HepG2 (cell line): ENCODE measurements at regions not wholly inside any gene's neighbourhood (a gene's known extent, or its start where the extent isn't known, plus 50 kb on each side); places are given as distances from the start of the nearest gene placed in this dataset.
"Not testable (repeated sequence)": the region's sequence is repeated elsewhere in the genome, so short reads cannot be mapped to it uniquely, and the experiment has no call there.

Source experiments
- ATAC-seq: fragments of 200-7000 bp; cut with Tn5 transposase; 3 replicates; pipeline ENCODE4 v1.9.1; 2020; ENCODE audit warnings: mild to moderate bottlenecking, moderate library complexity
- BruUV-seq: library from RNA; stranded (reverse); fragments of 400-500 nt; replicated peaks from 2 replicates; lab custom pipeline; 2021; lab: Mats Ljungman, UMichigan
- CTCF ChIA-PET: fragments of 300-600 bp; formaldehyde crosslinking; extraction: SDS; loops from one replicate; lab custom pipeline; 2021; ENCODE audit warnings: low total read pairs, inconsistent platforms, low intra/inter-chr PET ratio; lab: Yijun Ruan, JAX
- POLR2A ChIA-PET: fragments of 350-600 bp; sonication (Branson Sonifier 250); formaldehyde crosslinking; loops from one replicate; lab custom pipeline; 2020; ENCODE audit warnings: antibody characterized with exemption, inconsistent platforms; lab: Yijun Ruan, JAX
- DNase-seq: peaks from one replicate; pipeline ENCODE4 v3.0.0-alpha.2; 2015; ENCODE audit warnings: low spot score
- FAIRE-seq: peaks from 3 replicates; lab custom pipeline; 2011; peaks lifted over from hg19 to GRCh38; lab: Jason Lieb, UNC
- H2AFZ ChIP-seq: one replicate; pipeline ENCODE4 v1.6.1; 2011; ENCODE audit warnings: low read length, inconsistent platforms
- H3K27ac ChIP-seq: fragments of 300-600 bp; 3 replicates; pipeline ENCODE4 v1.8.0; 2011; ENCODE audit warnings: mixed run types, mild to moderate bottlenecking, mixed read lengths, low read length, inconsistent platforms; ENCODE audit not compliant: insufficient read depth; ENCODE audit errors: extremely low read length
- H3K27me3 ChIP-seq, 2 experiments: fragments of 200-600 bp in 1 of 2; 2 replicates in 1 of 2; 3 replicates in 1 of 2; pipeline versions ENCODE4 v1.6.0 to v1.8.0; 2011; ENCODE audit warnings: low read length in 2 of 2, mild to moderate bottlenecking in 2 of 2, moderate library complexity in 2 of 2, inconsistent platforms in 1 of 2; ENCODE audit not compliant: insufficient read depth in 2 of 2, control insufficient read depth in 1 of 2
- H3K36me3 ChIP-seq, 2 experiments: fragments of 200-600 bp in 1 of 2; replicated peaks in 1 of 2; 2 replicates in 1 of 2; 3 replicates in 1 of 2; pipeline versions ENCODE4 v1.5.1 to v1.8.0; 2011; ENCODE audit warnings: low read length in 2 of 2, inconsistent platforms in 1 of 2; ENCODE audit not compliant: insufficient read depth in 2 of 2, control insufficient read depth in 1 of 2
- H3K4me1 ChIP-seq: 2 replicates; pipeline ENCODE4 v1.5.1; 2012; ENCODE audit warnings: low read length, inconsistent platforms; ENCODE audit not compliant: insufficient read depth
- H3K4me2 ChIP-seq: 2 replicates; pipeline ENCODE4 v1.6.0; 2011; ENCODE audit warnings: low read depth, low read length, inconsistent platforms
- H3K4me3 ChIP-seq, 3 experiments: fragments of 200-600 bp in 1 of 3; sonication (generic), shearing (Covaris generic) in 1 of 3; replicated peaks in 1 of 3; 2 replicates each; pipeline ENCODE4 v1.5.1; 2011 to 2016; ENCODE audit warnings: low read length in 3 of 3, inconsistent platforms in 2 of 3, low read depth in 2 of 3, mild to moderate bottlenecking in 2 of 3, control low read depth in 1 of 3, mixed read lengths in 1 of 3; ENCODE audit not compliant: insufficient read depth in 1 of 3
- H3K79me2 ChIP-seq: one replicate; pipeline ENCODE4 v1.6.1; 2011; ENCODE audit warnings: low read length, inconsistent platforms; ENCODE audit not compliant: insufficient read depth
- H3K9ac ChIP-seq: 2 replicates; pipeline ENCODE4 v1.6.0; 2011; ENCODE audit warnings: mild to moderate bottlenecking, low read depth, low read length, inconsistent platforms; ENCODE audit not compliant: insufficient read depth
- H3K9me3 ChIP-seq: 2 replicates; pipeline ENCODE4 v1.5.1; 2012; ENCODE audit warnings: mild to moderate bottlenecking, low read length
- H4K20me1 ChIP-seq: 2 replicates; pipeline ENCODE4 v1.6.0; 2011; ENCODE audit warnings: inconsistent platforms, mild to moderate bottlenecking, low read length, moderate library complexity; ENCODE audit not compliant: insufficient read depth
- WGBS: methylation state at CpG from one replicate; pipeline ENCODE4 v1.1.6; 2017; ENCODE audit warnings: low lambda C conversion rate; 5-methylcytosine and 5-hydroxymethylcytosine counted together
- in situ Hi-C: cut with HindIII; loops from 2 replicates; pipeline ENCODE4 v1.10.0; 2017; ENCODE audit warnings: low pct_unique_long_range_greater_than_20kb; ENCODE audit not compliant: extremely low pct_ligation_motif_present
- intact Hi-C: fragments of 100-400 bp; cut with micrococcal nuclease; formaldehyde crosslinking; loops from one replicate; pipeline ENCODE4 v1.10.0; 2022; ENCODE audit not compliant: unreplicated experiment
- TF ChIP-seq, protein P1 (sequence below): sonication (generic); formaldehyde crosslinking; IDR thresholded peaks from 2 replicates; pipeline ENCODE4 v1.9.0; 2021; ENCODE audit warnings: missing genetic modification reagents, borderline replicate concordance

DNA sequence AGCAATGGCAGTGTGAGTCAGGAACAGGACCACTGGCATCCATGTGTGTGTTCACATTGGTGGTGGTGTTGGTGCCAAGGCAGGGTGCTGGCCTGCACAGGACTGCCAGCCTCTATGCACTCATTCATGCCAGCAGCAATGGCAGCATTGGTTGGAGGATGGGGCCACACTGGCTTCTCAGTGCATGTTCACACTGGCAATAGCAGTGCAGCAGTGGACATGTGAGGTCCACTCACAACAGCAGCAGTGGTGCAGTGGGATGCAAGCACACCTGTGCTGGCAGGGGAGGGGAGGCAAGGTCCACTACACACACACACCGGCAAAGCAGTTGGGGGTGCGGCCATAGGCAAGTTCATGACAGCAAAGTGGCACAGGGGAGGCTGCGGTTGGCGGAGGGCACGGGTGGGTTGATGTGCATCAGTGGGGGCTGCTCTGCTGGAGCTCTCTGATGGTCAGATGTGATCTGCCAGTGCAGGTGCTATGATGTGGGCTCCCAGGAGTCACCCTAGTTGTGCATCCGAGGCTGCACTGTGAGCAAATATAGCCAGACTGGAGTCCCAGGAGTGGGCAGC is 57.8 kb upstream of the TNKS2 start (continued):
- TF ChIP-seq, protein P1, sequence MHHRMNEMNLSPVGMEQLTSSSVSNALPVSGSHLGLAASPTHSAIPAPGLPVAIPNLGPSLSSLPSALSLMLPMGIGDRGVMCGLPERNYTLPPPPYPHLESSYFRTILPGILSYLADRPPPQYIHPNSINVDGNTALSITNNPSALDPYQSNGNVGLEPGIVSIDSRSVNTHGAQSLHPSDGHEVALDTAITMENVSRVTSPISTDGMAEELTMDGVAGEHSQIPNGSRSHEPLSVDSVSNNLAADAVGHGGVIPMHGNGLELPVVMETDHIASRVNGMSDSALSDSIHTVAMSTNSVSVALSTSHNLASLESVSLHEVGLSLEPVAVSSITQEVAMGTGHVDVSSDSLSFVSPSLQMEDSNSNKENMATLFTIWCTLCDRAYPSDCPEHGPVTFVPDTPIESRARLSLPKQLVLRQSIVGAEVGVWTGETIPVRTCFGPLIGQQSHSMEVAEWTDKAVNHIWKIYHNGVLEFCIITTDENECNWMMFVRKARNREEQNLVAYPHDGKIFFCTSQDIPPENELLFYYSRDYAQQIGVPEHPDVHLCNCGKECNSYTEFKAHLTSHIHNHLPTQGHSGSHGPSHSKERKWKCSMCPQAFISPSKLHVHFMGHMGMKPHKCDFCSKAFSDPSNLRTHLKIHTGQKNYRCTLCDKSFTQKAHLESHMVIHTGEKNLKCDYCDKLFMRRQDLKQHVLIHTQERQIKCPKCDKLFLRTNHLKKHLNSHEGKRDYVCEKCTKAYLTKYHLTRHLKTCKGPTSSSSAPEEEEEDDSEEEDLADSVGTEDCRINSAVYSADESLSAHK, result no peak

DNA sequence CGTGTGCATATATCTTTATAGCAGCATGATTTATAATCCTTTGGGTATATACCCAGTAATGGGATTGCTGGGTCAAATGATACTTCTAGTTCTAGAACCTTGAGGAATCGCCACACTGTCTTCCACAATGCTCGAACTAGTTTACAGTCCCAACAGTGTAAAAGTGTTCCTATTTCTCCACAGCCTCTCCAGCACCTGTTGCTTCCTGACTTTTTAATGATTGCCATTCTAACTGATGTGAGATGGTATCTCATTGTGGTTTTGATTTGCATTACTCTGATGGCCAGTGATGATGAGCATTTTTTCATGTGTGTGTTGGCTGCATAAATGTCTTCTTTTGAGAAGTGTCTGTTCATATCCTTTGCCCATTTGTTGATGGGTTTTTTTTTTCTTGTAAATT is 66.0 kb upstream of the TNKS2 start:
- WGBS, result 0% methylated on average over 3 of the region's 3 CpGs
- H2AFZ ChIP-seq, H3K4me3 ChIP-seq, H3K9me3 ChIP-seq, in situ Hi-C loops, H3K27me3 ChIP-seq, H3K4me2 ChIP-seq, H3K9ac ChIP-seq, H3K36me3 ChIP-seq, CTCF ChIA-PET, H3K4me1 ChIP-seq, intact Hi-C loops, H3K27ac ChIP-seq, H3K79me2 ChIP-seq, POLR2A ChIA-PET, H4K20me1 ChIP-seq, FAIRE-seq, DNase-seq, ATAC-seq, BruUV-seq: not testable (repeated sequence)

DNA sequence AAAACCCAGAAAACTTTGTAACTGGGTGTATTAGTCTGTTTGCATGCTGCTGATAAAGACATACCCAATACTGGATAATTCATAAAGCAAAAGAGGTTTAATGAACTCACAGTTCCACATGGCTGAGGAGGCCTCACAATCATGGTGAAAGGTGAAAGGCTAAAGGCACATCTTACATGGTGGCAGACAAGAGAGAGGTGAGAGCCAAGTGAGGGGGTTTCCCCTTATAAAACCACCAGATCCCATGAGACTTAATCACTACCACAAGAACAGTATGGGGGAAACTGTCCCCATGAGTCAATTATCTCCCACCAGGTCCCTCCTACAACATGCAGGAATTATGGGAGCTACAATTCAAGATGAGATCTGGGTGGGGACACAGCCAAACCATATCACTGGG is 68.9 kb upstream of the TNKS2 start:
- in situ Hi-C loops, H3K4me3 ChIP-seq, DNase-seq, H3K79me2 ChIP-seq, H2AFZ ChIP-seq, FAIRE-seq, H3K4me1 ChIP-seq, H3K9me3 ChIP-seq, H3K36me3 ChIP-seq, H4K20me1 ChIP-seq, H3K27me3 ChIP-seq, H3K27ac ChIP-seq, BruUV-seq, intact Hi-C loops, ATAC-seq, CTCF ChIA-PET, POLR2A ChIA-PET, H3K4me2 ChIP-seq, H3K9ac ChIP-seq: not testable (repeated sequence)
